ENCODE measurements at regions not wholly inside any gene's neighbourhood (a gene's known extent, or its start where the extent isn't known, plus 50 kb on each side); places are given as distances from the start of the nearest gene placed in this dataset.

GRCh38 chr2:59754011-59754735, 799.3 kb downstream of the BCL11A start:
- TF ChIP-seq CTCF (IDR thresholded peaks at IDR 0.05), result peak in 1 of 7 experiments; percentile 11
- TF ChIP-seq POLR2A (IDR thresholded peaks at IDR 0.05), result no peak
